HUES6 (cell line): ENCODE measurements at regions not wholly inside any gene's neighbourhood (a gene's known extent, or its start where the extent isn't known, plus 50 kb on each side); places are given as distances from the start of the nearest gene placed in this dataset.

Experiments
- H3K27ac ChIP-seq: 2 replicates; pipeline ENCODE4 v1.7.0; 2013; ENCODE audit warnings: low read depth, mild to moderate bottlenecking, low read length, inconsistent platforms
- H3K27me3 ChIP-seq: 2 replicates; pipeline ENCODE4 v1.6.1; 2013; ENCODE audit warnings: low read length; ENCODE audit not compliant: control insufficient read depth, insufficient read depth
- H3K36me3 ChIP-seq: 2 replicates; pipeline ENCODE4 v1.6.1; 2013; ENCODE audit warnings: low read length; ENCODE audit not compliant: control insufficient read depth, insufficient read depth
- H3K4me1 ChIP-seq: 2 replicates; pipeline ENCODE4 v1.6.1; 2013; ENCODE audit warnings: low read length; ENCODE audit not compliant: control insufficient read depth, insufficient read depth
- H3K4me3 ChIP-seq: 2 replicates; pipeline ENCODE4 v1.5.1; 2013; ENCODE audit warnings: low read depth, low read length
- H3K9ac ChIP-seq: one replicate; pipeline ENCODE4 v1.6.1; 2013; ENCODE audit warnings: mild to moderate bottlenecking, low read length
- H3K9me3 ChIP-seq: 2 replicates; pipeline ENCODE4 v1.6.1; 2013; ENCODE audit warnings: low read depth, low read length; ENCODE audit not compliant: control insufficient read depth, insufficient read depth

DNA sequence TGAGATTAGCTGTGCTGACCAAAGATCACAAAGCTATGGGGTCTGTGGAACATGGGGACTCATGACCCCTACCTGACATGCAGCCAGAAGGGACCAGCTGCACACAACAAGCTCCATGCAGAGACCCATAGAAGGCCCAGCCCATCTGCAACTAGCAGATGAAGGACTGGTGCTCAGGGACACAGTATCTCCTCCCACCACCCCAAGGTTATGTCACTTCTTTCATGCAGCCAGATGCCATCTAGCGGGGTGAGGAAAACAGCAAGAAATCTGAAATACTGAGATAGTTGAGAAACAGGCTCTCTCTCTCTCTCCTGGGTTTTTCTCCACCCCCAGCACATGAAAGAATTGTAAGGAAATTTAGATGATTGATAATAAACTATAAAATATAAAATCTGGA lies 161.3 kb upstream of the DAPK1 start:
- H3K4me3 ChIP-seq: no peak overlapping the region
- no peaks in the 10 kb centered on the region for H3K36me3 ChIP-seq
- H3K9ac ChIP-seq: no peak overlapping the region
- peaks cover 13% of the 10 kb centered on the region for H3K9me3 ChIP-seq
- no peaks in the 10 kb centered on the region for H3K27me3 ChIP-seq
- H3K4me1 ChIP-seq: peaks cover 27% of the 10 kb centered on the region
- H3K27ac ChIP-seq: no peak overlapping the region

DNA sequence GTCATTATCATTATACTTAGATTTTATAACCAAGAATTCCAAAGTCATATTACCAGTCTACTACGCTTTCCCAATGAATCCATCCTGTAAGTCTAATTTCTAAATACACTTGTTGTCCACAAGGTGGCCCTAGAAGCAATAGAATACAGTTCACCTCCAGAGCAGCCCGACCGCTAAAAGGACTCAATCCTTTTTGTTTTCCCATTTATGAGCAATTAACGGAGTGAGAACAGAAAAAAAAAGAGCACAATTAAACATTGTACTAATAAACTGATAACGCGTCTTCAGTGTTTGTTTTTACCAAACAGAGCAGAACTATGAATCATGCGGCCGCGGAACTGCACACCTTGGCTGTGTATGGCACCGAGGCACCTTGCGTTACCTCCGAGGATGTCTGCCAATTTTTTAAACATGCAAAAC lies 160.7 kb upstream of the DAPK1 start:
- Histone ChIP-seq H3K36me3 (no peaks in the 10 kb centered on the region), H3K27ac (peak overlapping the region; percentile 50; the same call in 1 of the 2 replicates), H3K9ac (peak overlapping the region; percentile 75), H3K27me3 (no peaks in the 10 kb centered on the region), H3K4me1 (peaks cover 27% of the 10 kb centered on the region), H3K4me3 (peak overlapping the region; percentile 62), H3K9me3 (peaks cover 7% of the 10 kb centered on the region; the same call in 1 of the 2 replicates)

DNA sequence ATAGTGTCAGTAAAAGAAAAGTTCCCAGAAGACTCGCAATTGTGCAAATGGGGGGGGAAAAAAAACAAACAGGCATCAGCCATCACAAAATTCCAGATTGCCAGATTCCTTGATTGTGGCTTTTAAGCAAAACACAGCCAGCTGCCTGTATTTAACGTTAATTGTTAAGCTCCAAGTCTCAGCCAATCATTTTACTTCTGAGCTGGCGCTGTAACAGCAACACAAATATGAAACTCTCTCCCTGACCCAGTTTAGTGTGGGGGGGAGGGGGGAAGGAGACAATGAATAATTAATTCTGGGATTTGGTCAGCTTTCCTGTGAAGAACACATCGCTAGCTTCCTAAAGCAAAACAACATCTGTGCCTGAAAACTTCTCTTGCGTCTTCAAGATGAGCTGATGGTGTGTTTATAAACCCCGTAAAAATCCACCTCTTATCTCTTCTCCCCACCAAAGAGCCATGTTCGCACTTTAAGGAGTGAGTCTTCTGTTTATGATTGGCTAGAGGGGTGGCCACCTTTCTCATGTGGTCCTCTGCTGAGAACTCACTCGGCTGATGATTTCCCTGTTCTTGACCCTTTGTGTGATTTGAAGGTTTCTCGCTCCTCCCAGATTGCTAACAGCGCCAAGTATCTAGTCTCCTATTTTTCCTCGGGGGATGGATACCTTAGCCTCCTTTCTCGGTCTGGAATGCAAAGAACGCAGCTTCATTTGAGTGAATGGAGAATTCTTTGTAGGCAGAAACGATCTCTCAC lies 160.2 kb upstream of the DAPK1 start:
- Histone ChIP-seq H3K4me3 (peak overlapping the region; percentile 62), H3K9me3 (peaks cover 2% of the 10 kb centered on the region; the same call in 1 of the 2 replicates), H3K9ac (peak overlapping the region; percentile 75), H3K4me1 (peaks cover 27% of the 10 kb centered on the region), H3K27me3 (no peaks in the 10 kb centered on the region), H3K36me3 (no peaks in the 10 kb centered on the region), H3K27ac (peak overlapping the region; percentile 84)

DNA sequence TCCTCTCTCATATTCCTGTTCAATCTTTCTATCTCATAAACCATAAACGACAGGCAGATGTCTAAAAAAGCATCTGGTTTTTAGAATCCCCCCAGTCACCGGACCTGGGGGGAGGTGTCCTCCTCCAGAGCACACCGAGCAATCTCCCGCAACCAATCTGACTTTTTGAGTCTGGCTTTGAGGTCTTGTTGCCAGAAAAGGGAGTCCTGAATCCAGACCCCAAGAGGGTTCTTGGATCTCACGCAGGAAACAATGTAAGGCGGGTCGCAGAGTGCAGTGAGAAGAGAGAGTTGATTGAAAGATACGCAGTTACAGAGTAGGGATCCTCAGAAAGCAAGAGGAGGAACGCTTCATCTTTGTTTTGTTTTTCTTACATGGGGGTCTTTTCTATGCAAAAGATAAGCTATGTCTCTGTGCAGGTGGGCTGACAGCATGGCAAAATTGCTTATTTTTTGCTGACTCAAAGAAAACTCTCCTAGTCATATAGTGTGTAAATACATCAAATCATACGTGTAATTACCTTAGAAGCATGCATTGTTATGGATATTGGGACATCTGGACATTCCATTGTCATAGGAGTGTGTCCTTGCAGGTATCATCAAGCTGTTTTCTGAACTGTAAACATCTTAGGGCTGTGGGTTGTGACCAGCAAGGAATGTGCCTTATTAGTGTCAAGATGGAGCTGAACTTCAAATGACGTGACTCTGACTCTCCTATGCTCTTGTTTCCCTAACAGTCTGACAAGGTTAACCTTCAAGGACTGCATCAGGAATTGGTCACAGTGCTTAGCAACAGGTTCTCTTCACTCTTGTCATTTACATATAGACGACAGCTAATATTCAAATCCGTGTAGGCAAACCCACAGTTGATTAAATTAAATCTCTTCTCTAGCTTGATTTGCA lies 159.3 kb upstream of the DAPK1 start:
- Histone ChIP-seq H3K9me3 (no peaks in the 10 kb centered on the region), H3K27ac (peak overlapping the region; percentile 84), H3K4me3 (peak overlapping the region; percentile 62), H3K27me3 (no peaks in the 10 kb centered on the region), H3K9ac (peak overlapping the region; percentile 75), H3K36me3 (no peaks in the 10 kb centered on the region), H3K4me1 (peaks cover 31% of the 10 kb centered on the region)

DNA sequence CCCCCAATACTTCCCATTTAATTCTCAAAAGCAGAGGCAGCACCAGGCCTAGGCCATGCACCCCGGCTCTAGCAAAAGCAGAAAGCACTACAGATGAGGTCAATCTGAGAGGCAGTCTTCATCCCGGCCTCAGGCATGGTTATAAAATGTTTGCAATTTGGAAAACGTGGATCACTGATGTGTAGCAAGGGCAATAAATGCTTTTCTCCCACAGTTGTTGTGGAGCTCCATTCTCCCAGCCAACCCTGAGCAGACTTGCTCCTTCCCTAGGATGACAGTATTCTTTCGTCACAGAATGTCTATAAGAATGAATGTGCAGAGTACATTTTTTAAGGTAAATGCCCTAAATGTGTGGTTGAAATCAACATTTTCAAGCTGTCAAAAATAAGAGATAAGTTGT lies 157.3 kb upstream of the DAPK1 start:
- H3K27me3 ChIP-seq: no peaks in the 10 kb centered on the region
- no peaks in the 10 kb centered on the region for H3K9me3 ChIP-seq
- no peak overlapping the region for H3K9ac ChIP-seq
- no peak overlapping the region for H3K27ac ChIP-seq
- no peaks in the 10 kb centered on the region for H3K36me3 ChIP-seq
- peaks cover 31% of the 10 kb centered on the region for H3K4me1 ChIP-seq
- H3K4me3 ChIP-seq: no peak overlapping the region

DNA sequence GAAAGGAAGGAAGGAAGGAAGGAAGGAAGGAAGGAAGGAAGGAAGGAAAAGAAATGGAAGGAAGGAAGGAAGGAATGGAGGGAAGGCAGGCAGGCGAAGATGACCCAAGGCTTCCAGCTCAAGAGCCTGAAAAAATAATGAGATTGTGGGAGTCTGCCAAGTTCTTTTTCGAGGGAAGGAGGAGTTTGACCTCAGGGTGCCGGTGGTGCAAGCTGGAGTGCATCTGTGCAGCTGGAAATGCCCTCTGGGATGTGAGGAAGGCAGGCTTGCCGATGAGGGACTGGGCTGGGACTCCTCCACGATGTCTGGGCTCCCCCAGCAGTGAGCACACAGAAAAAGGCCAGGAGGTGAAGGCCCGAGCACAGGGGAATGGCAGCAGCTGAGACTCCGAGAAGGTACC lies 154.9 kb upstream of the DAPK1 start:
- Histone ChIP-seq H3K36me3 (no peaks in the 10 kb centered on the region), H3K4me3 (no peak overlapping the region), H3K4me1 (peaks cover 33% of the 10 kb centered on the region), H3K27ac (no peak overlapping the region), H3K9ac (no peak overlapping the region), H3K9me3 (no peaks in the 10 kb centered on the region), H3K27me3 (no peaks in the 10 kb centered on the region)

DNA sequence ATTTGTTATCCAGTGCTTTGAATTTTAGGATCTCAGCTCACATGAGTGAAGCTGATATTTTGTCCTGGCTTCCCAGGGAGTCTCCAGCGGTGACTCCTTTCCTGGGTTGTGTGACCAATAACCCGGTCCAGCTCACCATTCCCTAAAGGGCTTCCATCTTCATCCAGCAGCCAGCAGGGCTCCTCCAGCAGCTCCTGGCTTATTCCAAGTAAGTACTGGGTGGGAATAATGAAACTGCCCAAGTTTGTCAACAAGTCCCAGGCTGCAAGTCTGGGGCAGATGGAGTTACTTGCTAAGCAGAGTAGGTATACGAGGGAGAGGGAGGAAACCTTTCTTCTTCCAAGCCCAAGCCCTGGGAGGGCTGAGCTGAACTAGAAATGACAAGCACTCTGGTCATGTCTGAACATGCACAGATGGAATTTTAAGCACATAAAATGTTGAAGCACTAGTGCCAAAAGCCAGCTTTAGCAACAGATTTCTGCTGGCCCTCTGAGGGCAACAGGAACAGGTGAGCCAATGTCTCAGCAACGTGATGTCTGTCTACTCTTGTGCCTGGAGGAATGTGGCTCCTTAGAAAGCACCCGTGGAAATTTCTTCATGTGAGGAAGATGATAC lies 153.7 kb upstream of the DAPK1 start:
- H3K36me3 ChIP-seq: no peaks in the 10 kb centered on the region
- no peak overlapping the region for H3K4me3 ChIP-seq
- H3K4me1 ChIP-seq: peaks cover 22% of the 10 kb centered on the region
- no peaks in the 10 kb centered on the region for H3K9me3 ChIP-seq
- H3K27ac ChIP-seq: no peak overlapping the region
- no peak overlapping the region for H3K9ac ChIP-seq
- H3K27me3 ChIP-seq: no peaks in the 10 kb centered on the region

DNA sequence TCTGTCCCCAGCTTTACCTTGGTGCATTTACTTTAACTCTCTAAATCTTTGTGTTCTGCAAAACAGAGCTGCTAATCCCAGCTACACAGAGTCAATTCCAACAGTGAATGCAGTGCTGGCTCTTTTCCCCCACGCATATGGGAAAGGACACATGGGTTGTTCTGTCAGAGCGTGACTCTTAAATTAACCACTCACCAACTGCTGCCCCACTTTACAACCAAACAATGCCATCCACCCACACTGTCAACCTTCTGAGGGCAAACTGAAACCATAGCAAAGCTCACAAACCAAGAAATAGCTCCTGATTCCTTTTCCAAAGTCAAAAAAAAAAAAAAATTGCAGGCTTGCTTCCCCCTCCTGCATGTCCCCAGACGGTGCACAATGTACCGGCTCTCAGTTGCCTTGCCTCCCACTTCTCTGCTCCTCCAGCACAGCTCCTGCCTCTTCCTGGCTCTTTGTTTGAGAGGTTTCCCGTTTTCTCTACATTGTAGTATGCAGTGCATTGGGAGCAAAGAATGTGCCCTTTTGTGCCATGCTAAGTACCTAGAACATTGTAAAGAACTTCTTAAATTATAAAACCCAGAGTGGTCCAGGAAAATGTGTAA lies 151.5 kb upstream of the DAPK1 start:
- no peaks in the 10 kb centered on the region for H3K27me3 ChIP-seq
- H3K36me3 ChIP-seq: no peaks in the 10 kb centered on the region
- no peak overlapping the region for H3K4me3 ChIP-seq
- H3K9ac ChIP-seq: no peak overlapping the region
- no peaks in the 10 kb centered on the region for H3K9me3 ChIP-seq
- H3K27ac ChIP-seq: no peak overlapping the region
- H3K4me1 ChIP-seq: peaks cover 11% of the 10 kb centered on the region

DNA sequence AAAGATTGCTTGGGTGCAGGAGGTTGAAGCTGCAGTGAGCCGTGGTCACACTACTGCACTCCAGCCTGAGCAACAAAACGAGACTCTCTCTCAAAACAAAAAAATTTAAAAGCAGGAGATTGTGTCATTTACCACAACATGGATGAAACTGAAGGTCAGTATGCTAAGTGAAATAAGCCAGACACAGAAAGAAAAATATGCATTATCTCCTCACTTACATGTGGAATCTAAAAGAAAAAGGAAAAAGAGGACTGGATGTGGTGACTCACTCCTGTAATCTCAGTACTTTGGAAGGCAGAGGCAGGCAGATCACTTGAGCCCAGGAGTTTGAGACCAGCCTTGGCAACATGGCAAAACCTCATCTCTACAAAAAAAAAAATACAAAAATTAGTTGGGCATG lies 146.8 kb upstream of the DAPK1 start:
- H3K36me3 ChIP-seq: no peaks in the 10 kb centered on the region
- H3K4me1 ChIP-seq: peaks cover 13% of the 10 kb centered on the region
- H3K9me3 ChIP-seq: no peaks in the 10 kb centered on the region
- H3K4me3 ChIP-seq: no peak overlapping the region
- no peak overlapping the region for H3K27ac ChIP-seq
- no peaks in the 10 kb centered on the region for H3K27me3 ChIP-seq
- no peak overlapping the region for H3K9ac ChIP-seq

DNA sequence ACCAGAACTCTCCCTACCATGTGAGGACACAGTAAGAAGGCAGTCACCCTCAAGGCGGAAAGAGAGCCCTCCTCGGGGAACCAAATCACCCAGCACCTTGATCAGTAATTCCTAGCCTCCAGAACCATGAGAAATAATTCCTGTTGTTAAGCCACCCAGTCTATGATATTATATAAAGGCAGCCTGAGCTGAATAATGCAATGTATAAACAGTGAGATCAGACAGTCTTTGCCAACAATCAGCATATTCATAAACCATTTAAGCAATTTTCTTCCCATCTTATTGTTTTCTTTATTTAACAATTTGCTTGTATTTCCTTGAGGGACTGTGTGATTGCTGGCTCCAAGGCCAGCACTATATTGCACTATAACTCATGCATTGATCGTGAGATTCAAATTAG lies 144.4 kb upstream of the DAPK1 start:
- Histone ChIP-seq H3K9ac (no peak overlapping the region), H3K9me3 (no peaks in the 10 kb centered on the region), H3K27me3 (no peaks in the 10 kb centered on the region), H3K4me1 (peaks cover 6% of the 10 kb centered on the region), H3K36me3 (no peaks in the 10 kb centered on the region), H3K4me3 (no peak overlapping the region), H3K27ac (no peak overlapping the region)
